Myocyte (in vitro differentiated cells): ENCODE measurements at regions not wholly inside any gene's neighbourhood (a gene's known extent, or its start where the extent isn't known, plus 50 kb on each side); places are given as distances from the start of the nearest gene placed in this dataset.

ENCODE experiments used
- DNase-seq: peaks from one replicate; pipeline ENCODE4 v3.0.0-alpha.2; 2012; ENCODE audit warnings: low read depth

GRCh38 chr2:156837635-156838370 lies 401.6 kb downstream of the GPD2 start:
- no peak for DNase-seq

- DNase-seq, result no peak
Observed at GRCh38 chr2:156841321-156841720, 405.1 kb downstream of the GPD2 start.

- no peak for DNase-seq
Observed at GRCh38 chr2:156845806-156846558, 409.8 kb downstream of the GPD2 start.

- DNase-seq, result no peak
Observed at GRCh38 chr2:156852210-156852609, 405.3 kb upstream of the GALNT5 start.

GRCh38 chr2:156852681-156853080 lies 404.8 kb upstream of the GALNT5 start:
- DNase-seq, result no peak

- DNase-seq, result no peak
Observed at GRCh38 chr2:156864325-156864724, 393.2 kb upstream of the GALNT5 start.

- no peak for DNase-seq
Observed at GRCh38 chr2:156864753-156865152, 392.8 kb upstream of the GALNT5 start.

- no peak for DNase-seq
Observed at GRCh38 chr2:156867201-156867600, 390.3 kb upstream of the GALNT5 start.

- no peak for DNase-seq
Observed at GRCh38 chr2:156874707-156875106, 382.8 kb upstream of the GALNT5 start.

- no peak for DNase-seq
Observed at GRCh38 chr2:156883804-156884203, 373.7 kb upstream of the GALNT5 start.

- no peak for DNase-seq
Observed at GRCh38 chr2:156884216-156884615, 373.3 kb upstream of the GALNT5 start.

- DNase-seq, result peak; percentile 63
Observed at GRCh38 chr2:156890529-156891148, 366.9 kb upstream of the GALNT5 start.

GRCh38 chr2:156891609-156892008 lies 365.9 kb upstream of the GALNT5 start:
- DNase-seq, result no peak

- peak; percentile 40 for DNase-seq
Observed at GRCh38 chr2:156892467-156893281, 364.8 kb upstream of the GALNT5 start.

GRCh38 chr2:156896294-156896693 lies 361.2 kb upstream of the GALNT5 start:
- DNase-seq, result peak; percentile 61

GRCh38 chr2:156897548-156897947 lies 360.0 kb upstream of the GALNT5 start:
- no peak for DNase-seq

GRCh38 chr2:156901373-156902031 lies 356.0 kb upstream of the GALNT5 start:
- DNase-seq, result no peak

- no peak for DNase-seq
Observed at GRCh38 chr2:156903335-156903734, 354.2 kb upstream of the GALNT5 start.

GRCh38 chr2:156907806-156908205 lies 349.7 kb upstream of the GALNT5 start:
- DNase-seq, result no peak

GRCh38 chr2:156908825-156909224 lies 348.7 kb upstream of the GALNT5 start:
- peak; percentile 69 for DNase-seq

- DNase-seq, result no peak
Observed at GRCh38 chr2:156909983-156910382, 347.5 kb upstream of the GALNT5 start.
